Tibial nerve (tissue), 4 donors: ENCODE measurements at regions not wholly inside any gene's neighbourhood (a gene's known extent, or its start where the extent isn't known, plus 50 kb on each side); places are given as distances from the start of the nearest gene placed in this dataset.

Source experiments
- DNase-seq, 2 donors: peaks; one replicate each; pipeline ENCODE4 v3.0.0-alpha.2; 2019; ENCODE audit warnings: low spot score in 2 of 2
- H3K27ac ChIP-seq, 4 donors: fragments of 200-600 bp; sonication (generic) in 3 of 4; one replicate each; pipeline ENCODE4 v1.5.1; 2017 to 2019; ENCODE audit warnings: mild to moderate bottlenecking in 1 of 4
- H3K27me3 ChIP-seq, 2 donors: fragments of 200-600 bp; sonication (generic) in 1 of 2; one replicate each; pipeline versions ENCODE4 v1.5.1 to v1.6.0; 2017 to 2019
- H3K36me3 ChIP-seq, 3 donors: fragments of 200-600 bp; sonication (generic); one replicate each; pipeline ENCODE4 v1.5.1; 2018 to 2019
- H3K4me1 ChIP-seq, 4 donors: fragments of 200-600 bp; sonication (generic) in 3 of 4; one replicate each; pipeline ENCODE4 v1.5.1; 2017 to 2019
- H3K4me3 ChIP-seq, 4 donors: fragments of 200-600 bp; sonication (generic) in 3 of 4; one replicate each; pipeline ENCODE4 v1.5.1; 2017 to 2019; ENCODE audit warnings: mild to moderate bottlenecking in 1 of 4, moderate library complexity in 1 of 4
- H3K9me3 ChIP-seq, 4 donors: fragments of 200-600 bp; sonication (generic) in 3 of 4; one replicate each; pipeline ENCODE4 v1.5.1; 2017 to 2019
- CTCF ChIP-seq, 5 experiments: fragments of 200-600 bp in 3 of 5; fragments of 450-650 bp in 2 of 5; sonication (generic) in 3 of 5; IDR thresholded peaks; one replicate each; pipeline ENCODE4 v1.5.1; 2016 to 2019; ENCODE audit warnings: antibody characterized with exemption in 5 of 5, mild to moderate bottlenecking in 3 of 5, moderate library complexity in 2 of 5
- EP300 ChIP-seq, 2 donors: sonication (generic); formaldehyde crosslinking; IDR thresholded peaks; one replicate each; pipeline ENCODE4 v1.6.1; 2017; ENCODE audit warnings: antibody characterized with exemption in 2 of 2, mild to moderate bottlenecking in 1 of 2
- POLR2A ChIP-seq, 2 donors: fragments of 450-650 bp; IDR thresholded peaks; one replicate each; pipeline ENCODE4 v1.6.1; 2017; ENCODE audit warnings: antibody characterized with exemption in 2 of 2, mild to moderate bottlenecking in 2 of 2, moderate library complexity in 2 of 2
- WGBS, 2 donors: methylation state at CpG; one replicate each; pipeline ENCODE4 v1.1.5; 2018; 5-methylcytosine and 5-hydroxymethylcytosine counted together

- Histone ChIP-seq H3K27me3 (no peaks in the 10 kb centered on the region), H3K36me3 (no peaks in the 10 kb centered on the region), H3K4me3 (no peak overlapping the region), H3K27ac (no peak overlapping the region), H3K9me3 (no peaks in the 10 kb centered on the region), H3K4me1 (no peaks in the 10 kb centered on the region)
- TF ChIP-seq EP300 (IDR thresholded peaks at IDR 0.05) (no peak), CTCF (IDR thresholded peaks at IDR 0.05) (no peak), POLR2A (IDR thresholded peaks at IDR 0.05) (no peak)
- no peak for DNase-seq
- 83 to 84% methylated on average over 3 of the region's 3 CpGs for WGBS, 2 donors
Observed at GRCh38 chr2:173511357-173511756, 156.7 kb downstream of the CDCA7 start.

- 67 to 79% methylated on average over 1 of the region's 1 CpG for WGBS, 2 donors
- no peaks in the 10 kb centered on the region for H3K9me3 ChIP-seq
- H3K4me3 ChIP-seq, result no peak overlapping the region
- H3K27ac ChIP-seq, result no peak overlapping the region
- H3K27me3 ChIP-seq, result no peaks in the 10 kb centered on the region
- no peak for DNase-seq
- H3K36me3 ChIP-seq, result no peaks in the 10 kb centered on the region
- TF ChIP-seq POLR2A (IDR thresholded peaks at IDR 0.05), result no peak
- TF ChIP-seq EP300 (IDR thresholded peaks at IDR 0.05), result no peak
- TF ChIP-seq CTCF (IDR thresholded peaks at IDR 0.05), result no peak
- H3K4me1 ChIP-seq, result no peaks in the 10 kb centered on the region
Observed at GRCh38 chr2:173511942-173512341, 157.3 kb downstream of the CDCA7 start.

GRCh38 chr2:173513107-173513727, 158.5 kb downstream of the CDCA7 start:
- no peak for DNase-seq
- Histone ChIP-seq H3K27me3 (no peaks in the 10 kb centered on the region), H3K9me3 (peaks cover 0 to 5% (median 0%) of the 10 kb centered on the region in 4 donors), H3K27ac (no peak overlapping the region), H3K4me1 (no peaks in the 10 kb centered on the region), H3K4me3 (no peak overlapping the region), H3K36me3 (no peaks in the 10 kb centered on the region)
- TF ChIP-seq CTCF (IDR thresholded peaks at IDR 0.05) (no peak), POLR2A (IDR thresholded peaks at IDR 0.05) (no peak), EP300 (IDR thresholded peaks at IDR 0.05) (no peak)
- 69 to 71% methylated on average over 8 of the region's 8 CpGs for WGBS, 2 donors

- 57 to 60% methylated on average over 2 of the region's 2 CpGs for WGBS, 2 donors
- H3K9me3 ChIP-seq, result peaks cover 0 to 5% (median 0%) of the 10 kb centered on the region in 4 donors
- no peaks in the 10 kb centered on the region for H3K36me3 ChIP-seq
- H3K4me3 ChIP-seq, result no peak overlapping the region
- H3K27me3 ChIP-seq, result no peaks in the 10 kb centered on the region
- TF ChIP-seq EP300 (IDR thresholded peaks at IDR 0.05) (no peak), CTCF (IDR thresholded peaks at IDR 0.05) (no peak), POLR2A (IDR thresholded peaks at IDR 0.05) (no peak)
- H3K4me1 ChIP-seq, result peaks cover 0 to 5% (median 0%) of the 10 kb centered on the region in 4 donors
- no peak overlapping the region for H3K27ac ChIP-seq
- no peak for DNase-seq
Observed at GRCh38 chr2:173520918-173521317, 166.2 kb downstream of the CDCA7 start.

- no peak for DNase-seq
- Histone ChIP-seq H3K27ac (no peak overlapping the region), H3K36me3 (no peaks in the 10 kb centered on the region), H3K4me3 (no peak overlapping the region), H3K4me1 (peaks cover 0 to 5% (median 0%) of the 10 kb centered on the region in 4 donors), H3K9me3 (peaks cover 0 to 11% (median 0%) of the 10 kb centered on the region in 4 donors), H3K27me3 (no peaks in the 10 kb centered on the region)
- TF ChIP-seq EP300 (IDR thresholded peaks at IDR 0.05) (no peak), CTCF (IDR thresholded peaks at IDR 0.05) (no peak), POLR2A (IDR thresholded peaks at IDR 0.05) (no peak)
- 86% methylated on average over 4 of the region's 4 CpGs for WGBS, 2 donors
Observed at GRCh38 chr2:173521450-173522192, 166.9 kb downstream of the CDCA7 start.
